Esophagus muscularis mucosa (tissue), 4 donors: ENCODE measurements at regions not wholly inside any gene's neighbourhood (a gene's known extent, or its start where the extent isn't known, plus 50 kb on each side); places are given as distances from the start of the nearest gene placed in this dataset.

Experiments
- DNase-seq: peaks from one replicate; pipeline ENCODE4 v3.0.0-alpha.2; 2017; ENCODE audit errors: extremely low spot score
- H3K27ac ChIP-seq, 4 donors: fragments of 200-600 bp; sonication (generic); replicated peaks in 1 of 4; 1 replicate in 3 of 4; 2 replicates in 1 of 4; pipeline ENCODE4 v1.5.1; 2016 to 2019; ENCODE audit warnings: mild to moderate bottlenecking in 1 of 4
- H3K27me3 ChIP-seq, 4 donors: fragments of 200-600 bp; sonication (generic); one replicate each; pipeline versions ENCODE4 v1.5.1 to v1.6.0; 2016 to 2019
- H3K36me3 ChIP-seq, 4 donors: fragments of 200-600 bp; sonication (generic); one replicate each; pipeline ENCODE4 v1.5.1; 2016 to 2019
- H3K4me1 ChIP-seq, 4 donors: fragments of 200-600 bp; sonication (generic); one replicate each; pipeline ENCODE4 v1.5.1; 2016 to 2019
- H3K4me3 ChIP-seq, 4 donors: fragments of 200-600 bp; sonication (generic); 1 replicate in 2 of 4; 2 replicates in 2 of 4; pipeline ENCODE4 v1.5.1; 2016 to 2019; ENCODE audit warnings: mild to moderate bottlenecking in 4 of 4, moderate library complexity in 1 of 4
- H3K9me3 ChIP-seq, 4 donors: fragments of 200-600 bp; sonication (generic); 1 replicate in 3 of 4; 2 replicates in 1 of 4; pipeline ENCODE4 v1.5.1; 2016 to 2019
- CTCF ChIP-seq, 3 experiments: fragments of 200-600 bp in 2 of 3; fragments of 450-650 bp in 1 of 3; sonication (generic) in 2 of 3; IDR thresholded peaks; one replicate each; pipeline ENCODE4 v1.5.1; 2017 to 2019; ENCODE audit warnings: antibody characterized with exemption in 3 of 3, mild to moderate bottlenecking in 2 of 3, moderate library complexity in 1 of 3
- EP300 ChIP-seq: sonication (generic); formaldehyde crosslinking; IDR thresholded peaks from one replicate; pipeline ENCODE4 v1.6.1; 2017; ENCODE audit warnings: antibody characterized with exemption
- POLR2A ChIP-seq: fragments of 450-650 bp; IDR thresholded peaks from one replicate; pipeline ENCODE4 v1.6.1; 2017; ENCODE audit warnings: antibody characterized with exemption, moderate library complexity, mild to moderate bottlenecking, low read depth
- POLR2AphosphoS5 ChIP-seq, 2 donors: sonication (generic); formaldehyde crosslinking; IDR thresholded peaks; one replicate each; pipeline ENCODE4 v1.6.1; 2017; ENCODE audit warnings: antibody characterized with exemption in 2 of 2
- whole genome bisulfite sequencing: methylation state at CpG from one replicate; pipeline ENCODE4 v1.1.5; 2018; 5-methylcytosine and 5-hydroxymethylcytosine counted together
- intact Hi-C: fragments of 100-400 bp; cut with DNase I; formaldehyde crosslinking; loops from one replicate; pipeline ENCODE4 v1.15.1; 2023

GRCh38 chr5:174205939-174206338 is 160.4 kb downstream of the NSG2 start:
- H3K9me3 ChIP-seq, result peaks cover 0 to 4% (median 0%) of the 10 kb centered on the region in 4 donors
- no peaks in the 10 kb centered on the region for H3K4me1 ChIP-seq
- WGBS, result 87% methylated on average over 3 of the region's 3 CpGs
- peaks cover 0 to 50% (median 0%) of the 10 kb centered on the region in 4 donors for H3K27me3 ChIP-seq
- no peak for DNase-seq
- TF ChIP-seq POLR2AphosphoS5 (IDR thresholded peaks at IDR 0.05) (no peak), CTCF (IDR thresholded peaks at IDR 0.05) (no peak), POLR2A (no peak), EP300 (no peak)
- H3K4me3 ChIP-seq, result no peak overlapping the region
- intact Hi-C loops, result no loop called here
- no peaks in the 10 kb centered on the region for H3K36me3 ChIP-seq
- no peak overlapping the region for H3K27ac ChIP-seq

- Histone ChIP-seq H3K4me1 (no peaks in the 10 kb centered on the region), H3K27me3 (peaks cover 0 to 74% (median 0%) of the 10 kb centered on the region in 4 donors), H3K27ac (no peak overlapping the region), H3K9me3 (no peaks in the 10 kb centered on the region), H3K36me3 (no peaks in the 10 kb centered on the region), H3K4me3 (no peak overlapping the region)
- WGBS, result 72% methylated on average over 8 of the region's 8 CpGs
- intact Hi-C loops, result no loop called here
- no peak for DNase-seq
- TF ChIP-seq EP300 (no peak), POLR2A (no peak), POLR2AphosphoS5 (IDR thresholded peaks at IDR 0.05) (no peak), CTCF (IDR thresholded peaks at IDR 0.05) (no peak)
Measured at GRCh38 chr5:174210596-174211276, 165.2 kb downstream of the NSG2 start.

GRCh38 chr5:174211277-174211626 is 165.7 kb downstream of the NSG2 start:
- H3K9me3 ChIP-seq, result no peaks in the 10 kb centered on the region
- H3K4me1 ChIP-seq, result no peaks in the 10 kb centered on the region
- TF ChIP-seq EP300 (no peak), CTCF (IDR thresholded peaks at IDR 0.05) (no peak), POLR2A (no peak), POLR2AphosphoS5 (IDR thresholded peaks at IDR 0.05) (no peak)
- DNase-seq, result no peak
- no peak overlapping the region for H3K27ac ChIP-seq
- intact Hi-C loops, result no loop called here
- no peaks in the 10 kb centered on the region for H3K36me3 ChIP-seq
- no peak overlapping the region for H3K4me3 ChIP-seq
- 27% methylated on average over 4 of the region's 4 CpGs for WGBS
- peaks cover 0 to 69% (median 0%) of the 10 kb centered on the region in 4 donors for H3K27me3 ChIP-seq

GRCh38 chr5:174217527-174217926 is 172.0 kb downstream of the NSG2 start:
- Histone ChIP-seq H3K4me3 (no peak overlapping the region), H3K36me3 (no peaks in the 10 kb centered on the region), H3K27me3 (peaks cover 0 to 29% (median 0%) of the 10 kb centered on the region in 4 donors), H3K27ac (no peak overlapping the region), H3K9me3 (peaks cover 0 to 16% (median 5%) of the 10 kb centered on the region in 4 donors), H3K4me1 (no peaks in the 10 kb centered on the region)
- intact Hi-C loops, result no loop called here
- no peak for TF ChIP-seq EP300
- TF ChIP-seq CTCF (IDR thresholded peaks at IDR 0.05), result no peak
- no peak for TF ChIP-seq POLR2A
- no peak for TF ChIP-seq POLR2AphosphoS5 (IDR thresholded peaks at IDR 0.05)
- DNase-seq, result no peak
- WGBS, result 44% methylated on average over 1 of the region's 1 CpG

- intact Hi-C loops, result no loop called here
- H3K27me3 ChIP-seq, result peaks cover 0 to 24% (median 0%) of the 10 kb centered on the region in 4 donors
- 87% methylated on average over 2 of the region's 2 CpGs for WGBS
- no peak for DNase-seq
- H3K36me3 ChIP-seq, result no peaks in the 10 kb centered on the region
- no peaks in the 10 kb centered on the region for H3K4me1 ChIP-seq
- peaks cover 0 to 16% (median 5%) of the 10 kb centered on the region in 4 donors for H3K9me3 ChIP-seq
- H3K4me3 ChIP-seq, result no peak overlapping the region
- no peak for TF ChIP-seq POLR2A
- no peak for TF ChIP-seq CTCF (IDR thresholded peaks at IDR 0.05)
- TF ChIP-seq POLR2AphosphoS5 (IDR thresholded peaks at IDR 0.05), result no peak
- TF ChIP-seq EP300, result no peak
- H3K27ac ChIP-seq, result no peak overlapping the region
Measured at GRCh38 chr5:174218162-174218561, 172.7 kb downstream of the NSG2 start.
